Activated naive CD4-positive, alpha-beta T cell treated with anti-CD3 and anti-CD28 coated beads, Interleukin-2, amount 50 U/mL, for 24 hours (primary cell): ENCODE measurements at regions not wholly inside any gene's neighbourhood (a gene's known extent, or its start where the extent isn't known, plus 50 kb on each side); places are given as distances from the start of the nearest gene placed in this dataset.
"Not testable (repeated sequence)": the region's sequence is repeated elsewhere in the genome, so short reads cannot be mapped to it uniquely, and the experiment has no call there.

ENCODE experiments used
- H3K27ac Mint-ChIP-seq: one replicate; pipeline ENCODE4 v1.8.0; 2021; ENCODE audit warnings: mild to moderate bottlenecking, mixed read lengths
- H3K27me3 Mint-ChIP-seq: one replicate; pipeline ENCODE4 v1.8.0; 2021; ENCODE audit warnings: mixed read lengths
- H3K36me3 Mint-ChIP-seq: one replicate; pipeline ENCODE4 v1.8.0; 2021; ENCODE audit warnings: mixed read lengths
- H3K4me1 Mint-ChIP-seq: one replicate; pipeline ENCODE4 v1.8.0; 2021; ENCODE audit warnings: mixed read lengths
- H3K4me3 Mint-ChIP-seq: one replicate; pipeline ENCODE4 v1.8.0; 2021; ENCODE audit warnings: mild to moderate bottlenecking, mixed read lengths
- H3K9me3 Mint-ChIP-seq: one replicate; pipeline ENCODE4 v1.8.0; 2021; ENCODE audit warnings: mixed read lengths

- not testable (repeated sequence) for H3K27ac Mint-ChIP-seq, H3K4me3 Mint-ChIP-seq, H3K27me3 Mint-ChIP-seq, H3K9me3 Mint-ChIP-seq, H3K4me1 Mint-ChIP-seq, H3K36me3 Mint-ChIP-seq
Observed at GRCh38 chr22:22734395-22735272, 90.2 kb downstream of the GGTLC2 start.

DNA sequence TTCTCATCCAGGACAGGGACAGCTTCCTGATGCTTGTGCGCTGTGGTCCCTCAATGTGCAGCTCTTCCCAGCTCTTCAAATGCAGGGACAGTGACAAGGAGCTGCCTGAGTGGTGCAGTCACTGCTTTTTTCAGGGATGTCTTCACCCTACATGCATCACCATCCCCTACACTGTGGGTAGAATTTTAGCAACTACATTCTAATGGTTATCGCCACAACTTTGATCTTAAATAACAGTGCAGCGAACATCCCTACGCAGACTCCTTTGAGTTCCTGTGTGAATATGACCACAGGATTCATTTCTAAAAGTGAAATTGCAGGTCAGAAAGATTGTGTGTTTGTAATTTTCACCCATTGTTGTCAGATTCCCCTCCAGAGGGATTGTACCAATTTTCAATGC, 90.9 kb downstream of the GGTLC2 start:
- not testable (repeated sequence) for H3K4me1 Mint-ChIP-seq, H3K27me3 Mint-ChIP-seq, H3K27ac Mint-ChIP-seq

GRCh38 chr22:22735695-22736611, 91.5 kb downstream of the GGTLC2 start:
- Mint-ChIP-seq H3K27ac (no peak overlapping the region), H3K9me3 (no peaks in the 10 kb centered on the region), H3K27me3 (peaks cover 3% of the 10 kb centered on the region), H3K4me3 (no peak overlapping the region), H3K4me1 (no peaks in the 10 kb centered on the region), H3K36me3 (no peaks in the 10 kb centered on the region)

More for the DNA sequence above, 90.9 kb downstream of the GGTLC2 start:
- not testable (repeated sequence) for H3K36me3 Mint-ChIP-seq, H3K9me3 Mint-ChIP-seq, H3K4me3 Mint-ChIP-seq

DNA sequence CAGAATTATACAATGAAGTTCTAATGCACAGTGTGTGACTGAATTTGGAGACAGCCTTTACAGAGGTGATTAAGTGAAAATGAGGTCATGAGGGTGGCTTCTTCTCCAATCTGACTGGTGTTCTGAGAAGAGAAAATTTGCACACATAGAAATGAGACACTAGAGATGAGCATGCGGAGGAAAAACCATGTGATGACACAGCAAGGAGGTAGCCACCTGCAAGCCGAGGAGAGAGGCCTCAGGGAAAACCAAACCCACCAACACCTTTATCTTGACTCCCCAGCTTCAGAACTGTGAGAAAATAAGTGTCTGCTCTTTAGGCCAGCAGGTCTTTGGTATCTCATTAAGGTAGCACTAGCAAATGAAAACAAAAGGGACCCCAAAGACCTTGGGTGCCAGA, 93.2 kb downstream of the GGTLC2 start:
- Mint-ChIP-seq H3K36me3 (no peaks in the 10 kb centered on the region), H3K4me3 (no peak overlapping the region), H3K27me3 (peaks cover 4% of the 10 kb centered on the region), H3K4me1 (no peaks in the 10 kb centered on the region), H3K27ac (no peak overlapping the region), H3K9me3 (no peaks in the 10 kb centered on the region)

DNA sequence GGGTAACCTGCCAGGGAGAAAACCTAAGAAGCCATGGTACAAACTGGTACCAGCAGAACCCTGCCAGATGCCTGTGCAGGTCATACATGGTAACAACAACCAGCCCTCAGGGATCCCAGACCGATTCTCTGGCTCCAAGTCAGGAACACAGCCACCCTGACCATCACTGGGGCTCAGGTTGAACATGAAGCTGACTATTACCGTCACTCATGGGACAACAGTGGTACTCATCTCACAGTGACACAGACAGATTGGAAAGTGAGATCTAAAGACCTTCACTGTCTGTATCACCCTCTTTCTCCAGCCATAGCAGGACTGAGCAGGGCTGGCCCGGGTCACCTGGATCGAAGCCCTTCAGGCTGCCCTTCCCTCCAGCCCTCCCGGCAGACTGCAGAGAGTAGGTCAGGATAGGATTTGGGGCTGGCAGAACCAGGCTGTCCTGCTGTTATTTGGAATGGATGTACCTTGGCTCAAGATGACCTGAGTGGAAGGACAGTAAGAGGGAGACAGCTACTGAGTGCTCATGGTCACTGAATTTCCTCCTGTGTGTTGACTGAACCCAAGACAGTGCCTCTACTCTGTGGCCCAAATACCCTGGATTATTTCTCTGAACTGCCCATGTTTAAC, 94.7 kb downstream of the GGTLC2 start:
- H3K4me1 Mint-ChIP-seq: no peaks in the 10 kb centered on the region
- no peak overlapping the region for H3K27ac Mint-ChIP-seq
- H3K27me3 Mint-ChIP-seq: peaks cover 7% of the 10 kb centered on the region
- H3K9me3 Mint-ChIP-seq: no peaks in the 10 kb centered on the region
- H3K36me3 Mint-ChIP-seq: no peaks in the 10 kb centered on the region
- no peak overlapping the region for H3K4me3 Mint-ChIP-seq

DNA sequence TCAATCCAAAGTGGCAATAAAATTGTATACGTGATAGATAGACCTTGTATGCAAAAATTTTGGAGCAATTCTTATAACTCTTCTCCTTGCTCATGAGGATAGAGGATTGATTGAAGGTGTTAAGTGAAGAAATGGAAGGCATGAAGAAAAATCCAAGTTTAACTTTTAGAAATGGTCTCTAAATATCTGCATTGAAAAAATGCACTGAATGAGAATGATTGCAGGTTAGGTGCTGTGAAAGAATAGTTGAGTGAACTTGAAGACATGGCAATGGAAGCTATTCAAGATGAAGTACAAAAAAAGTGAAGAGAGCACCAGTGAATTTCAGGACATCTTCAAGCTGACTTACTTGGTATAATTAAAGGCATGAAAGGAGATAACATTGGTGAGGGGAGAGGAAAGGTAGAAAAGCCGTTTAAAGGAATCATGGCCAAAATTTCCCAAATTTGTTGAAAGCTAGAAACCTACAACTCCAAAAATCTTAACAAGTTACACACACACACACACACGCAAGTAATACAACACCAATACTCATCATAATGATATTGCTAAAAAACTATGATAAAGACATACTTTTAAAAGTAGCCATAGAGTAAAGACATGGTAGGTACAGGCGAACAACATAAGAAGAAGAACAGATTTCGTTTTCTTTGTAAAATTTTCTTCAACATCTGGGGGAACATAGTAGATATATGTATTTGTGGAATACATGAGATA, 96.3 kb downstream of the GGTLC2 start:
- Mint-ChIP-seq H3K27me3 (peaks cover 7% of the 10 kb centered on the region), H3K4me1 (no peaks in the 10 kb centered on the region), H3K4me3 (no peak overlapping the region)

GRCh38 chr22:22741843-22742242, 97.4 kb downstream of the GGTLC2 start:
- Mint-ChIP-seq H3K9me3 (no peaks in the 10 kb centered on the region), H3K27ac (no peak overlapping the region), H3K4me3 (no peak overlapping the region), H3K27me3 (peaks cover 7% of the 10 kb centered on the region), H3K4me1 (no peaks in the 10 kb centered on the region), H3K36me3 (no peaks in the 10 kb centered on the region)

More for the DNA sequence above, 96.3 kb downstream of the GGTLC2 start:
- no peaks in the 10 kb centered on the region for H3K9me3 Mint-ChIP-seq
- H3K27ac Mint-ChIP-seq: no peak overlapping the region
- H3K36me3 Mint-ChIP-seq: no peaks in the 10 kb centered on the region

GRCh38 chr22:22742641-22743040, 98.2 kb downstream of the GGTLC2 start:
- Mint-ChIP-seq H3K4me1 (no peaks in the 10 kb centered on the region), H3K27me3 (peaks cover 7% of the 10 kb centered on the region), H3K4me3 (no peak overlapping the region), H3K27ac (no peak overlapping the region), H3K36me3 (no peaks in the 10 kb centered on the region), H3K9me3 (no peaks in the 10 kb centered on the region)

DNA sequence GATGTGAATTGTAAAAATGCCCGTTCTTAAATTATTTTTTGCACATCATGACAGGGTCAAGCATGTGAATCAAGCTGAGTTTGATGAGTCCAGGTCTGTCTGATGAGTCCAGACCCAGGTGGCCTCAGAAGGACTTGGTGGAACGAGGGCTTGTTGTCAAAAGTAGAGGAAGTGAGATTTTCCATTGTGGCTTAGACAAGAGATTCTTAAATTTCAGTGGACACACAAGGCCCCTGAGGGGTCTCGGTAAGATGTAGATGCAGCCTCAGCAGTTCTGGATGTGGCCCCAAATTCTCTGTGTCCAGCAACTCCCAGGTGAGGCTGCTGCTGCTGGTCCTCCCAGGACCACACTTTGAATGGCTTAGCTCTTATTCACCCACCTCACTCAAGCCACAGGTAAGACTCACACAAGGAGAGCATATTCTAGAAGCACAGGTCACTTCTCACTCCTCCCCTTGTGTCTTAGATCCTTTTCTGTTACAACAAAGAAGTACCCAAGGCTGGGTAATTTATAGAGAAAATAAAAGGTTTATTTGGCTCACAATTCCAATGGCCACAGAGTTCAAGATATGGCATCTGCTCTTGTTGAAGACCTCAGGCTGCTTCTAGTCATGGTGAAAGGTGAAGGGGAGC, 98.8 kb downstream of the GGTLC2 start:
- H3K27ac Mint-ChIP-seq: no peak overlapping the region
- no peaks in the 10 kb centered on the region for H3K36me3 Mint-ChIP-seq
- H3K9me3 Mint-ChIP-seq: no peaks in the 10 kb centered on the region
- no peaks in the 10 kb centered on the region for H3K4me1 Mint-ChIP-seq
- H3K4me3 Mint-ChIP-seq: no peak overlapping the region
- peaks cover 7% of the 10 kb centered on the region for H3K27me3 Mint-ChIP-seq

DNA sequence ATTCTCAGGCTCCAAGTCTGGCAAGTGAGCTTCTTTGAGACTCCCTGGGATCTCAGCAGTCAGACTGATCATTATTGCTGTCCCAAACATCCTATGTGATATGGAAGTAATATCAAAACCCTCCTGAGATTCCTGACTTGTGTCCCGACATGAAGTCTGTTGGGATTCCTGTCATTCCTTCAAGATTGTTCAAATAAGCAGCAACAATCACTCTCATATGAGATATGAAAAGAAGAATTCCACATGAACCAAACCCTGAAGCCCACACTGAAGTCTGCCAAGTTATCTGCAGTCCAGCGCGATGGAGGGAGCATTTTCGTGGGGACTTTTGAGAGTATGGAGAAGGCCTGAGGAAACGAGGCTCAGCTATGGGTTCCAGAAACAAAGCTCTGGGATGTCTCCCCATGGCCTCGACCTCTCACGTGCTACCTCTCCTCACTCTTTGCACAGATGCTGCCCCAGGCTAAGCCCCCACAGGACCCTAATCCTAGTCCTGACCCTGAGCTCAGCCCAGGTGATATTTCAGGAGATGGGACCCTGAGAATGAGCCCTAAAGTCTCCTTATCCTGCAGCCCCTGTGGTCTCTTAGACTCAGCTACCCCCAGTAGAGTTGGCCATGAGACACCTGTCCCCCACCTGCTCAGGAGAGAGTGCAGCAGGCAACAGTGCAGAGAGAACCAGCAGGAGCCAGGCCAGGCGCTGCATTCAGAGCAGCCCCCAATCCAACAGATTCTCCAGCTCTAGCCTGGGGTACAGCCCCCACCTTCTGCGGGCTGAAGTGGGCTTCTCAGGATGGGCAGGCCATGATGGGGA, 100.2 kb downstream of the GGTLC2 start:
- Mint-ChIP-seq H3K27me3 (peaks cover 7% of the 10 kb centered on the region), H3K4me1 (no peaks in the 10 kb centered on the region), H3K27ac (no peak overlapping the region), H3K9me3 (no peaks in the 10 kb centered on the region), H3K4me3 (no peak overlapping the region), H3K36me3 (no peaks in the 10 kb centered on the region)

DNA sequence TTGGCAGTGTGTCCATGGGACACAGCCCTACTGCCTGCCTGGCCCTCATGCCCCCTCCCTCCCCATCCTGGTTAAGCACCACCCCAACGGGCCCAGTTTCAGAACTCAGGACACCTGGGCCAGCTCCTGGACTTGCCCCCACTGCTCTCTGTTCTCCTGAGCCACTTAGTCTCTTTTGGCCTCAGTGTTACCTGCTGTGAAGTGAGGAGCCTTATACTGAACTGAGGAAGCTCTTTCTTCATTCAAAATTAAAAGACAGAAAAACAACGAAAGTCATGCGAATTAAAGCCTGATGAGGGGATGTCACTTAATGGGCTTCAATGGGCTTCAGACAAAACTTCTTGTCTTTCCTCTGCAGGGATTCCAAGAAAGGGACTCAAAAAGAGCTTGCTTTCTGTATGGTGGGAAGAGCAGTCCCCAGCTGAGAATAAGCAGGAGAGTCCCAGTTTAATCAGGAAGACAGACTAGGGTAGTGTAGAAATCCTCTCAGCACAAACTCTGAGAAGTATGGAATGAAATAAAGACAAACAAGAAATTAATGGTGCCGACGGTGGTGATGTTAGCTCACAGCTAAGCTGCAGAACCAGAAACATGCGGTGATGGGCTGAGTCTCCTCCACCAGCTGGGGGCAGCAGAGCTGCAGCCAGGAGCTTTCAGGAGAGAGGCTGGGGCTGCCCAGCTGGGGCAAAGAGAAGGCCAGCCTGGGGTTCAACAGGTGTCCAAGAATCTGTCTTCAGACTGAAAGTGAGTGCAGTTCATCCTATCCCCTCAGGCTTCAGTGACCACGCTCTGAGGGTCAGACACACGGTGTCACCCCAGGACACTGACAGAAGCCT, 101.0 kb downstream of the GGTLC2 start:
- Mint-ChIP-seq H3K9me3 (no peaks in the 10 kb centered on the region), H3K4me1 (no peaks in the 10 kb centered on the region), H3K4me3 (no peak overlapping the region), H3K27me3 (peaks cover 7% of the 10 kb centered on the region), H3K27ac (no peak overlapping the region), H3K36me3 (no peaks in the 10 kb centered on the region)

DNA sequence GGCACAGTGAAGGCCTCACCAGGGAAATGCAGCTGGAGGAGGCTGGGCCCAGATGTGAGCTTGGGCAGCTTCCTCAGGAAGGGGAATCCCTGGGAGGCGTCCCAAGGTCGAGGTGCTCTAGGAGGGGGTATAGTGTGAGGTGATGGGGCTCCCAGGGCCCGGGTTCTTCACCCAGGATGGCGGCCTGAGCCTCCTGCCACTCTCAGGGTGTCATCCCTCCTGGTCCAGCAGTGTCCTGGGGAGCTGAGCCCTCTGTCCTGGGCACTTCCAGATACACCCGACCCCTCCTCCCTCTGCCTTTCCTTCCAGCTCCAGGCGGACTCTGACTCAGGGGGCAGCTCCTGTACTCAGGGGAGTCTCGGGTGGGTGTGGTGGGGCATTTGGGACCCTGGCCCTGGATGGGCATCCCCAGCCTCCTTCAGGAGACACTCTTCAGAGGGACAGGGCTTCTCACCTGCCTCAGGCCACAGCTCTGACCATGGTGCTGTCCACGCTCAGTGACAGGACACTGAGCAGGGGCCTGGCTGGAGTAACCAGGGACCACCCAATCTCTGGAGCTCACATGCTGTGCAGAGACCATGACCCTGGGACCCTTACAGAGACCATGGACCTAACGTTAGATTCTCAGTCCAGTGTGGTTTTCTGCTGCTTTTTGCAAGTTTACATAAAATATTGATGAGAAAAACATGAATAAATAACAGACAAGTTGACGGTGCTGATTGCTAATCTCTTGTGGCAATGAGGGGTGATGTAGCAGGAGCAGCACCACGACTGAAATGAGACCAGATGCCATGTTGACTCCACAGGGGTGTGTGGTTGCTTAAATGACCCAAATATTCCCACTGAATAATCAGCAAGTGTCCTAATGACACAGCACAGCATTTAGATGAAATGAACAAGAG, 101.9 kb downstream of the GGTLC2 start:
- H3K4me3 Mint-ChIP-seq: no peak overlapping the region
- no peaks in the 10 kb centered on the region for H3K4me1 Mint-ChIP-seq
- H3K27ac Mint-ChIP-seq: no peak overlapping the region
- peaks cover 3% of the 10 kb centered on the region for H3K27me3 Mint-ChIP-seq
- H3K9me3 Mint-ChIP-seq: no peaks in the 10 kb centered on the region
- no peaks in the 10 kb centered on the region for H3K36me3 Mint-ChIP-seq
